ENCODE measurements at regions not wholly inside any gene's neighbourhood (a gene's known extent, or its start where the extent isn't known, plus 50 kb on each side); places are given as distances from the start of the nearest gene placed in this dataset.

- TF ChIP-seq GATA2 (IDR thresholded peaks at IDR 0.05; ENCODE audit: low read depth, low read length) (no peak), GATA3 (IDR thresholded peaks at IDR 0.05; ENCODE audit: low read depth, low read length) (no peak)
Observed at GRCh38 chr5:173689737-173690360, 73.4 kb upstream of the BOD1 start.
